HepG2 (cell line): ENCODE measurements at regions not wholly inside any gene's neighbourhood (a gene's known extent, or its start where the extent isn't known, plus 50 kb on each side); places are given as distances from the start of the nearest gene placed in this dataset.

Experiments
- ATAC-seq: fragments of 200-7000 bp; cut with Tn5 transposase; 3 replicates; pipeline ENCODE4 v1.9.1; 2020; ENCODE audit warnings: mild to moderate bottlenecking, moderate library complexity
- BruUV-seq: library from RNA; stranded (reverse); fragments of 400-500 nt; replicated peaks from 2 replicates; lab custom pipeline; 2021; lab: Mats Ljungman, UMichigan
- CTCF ChIA-PET: fragments of 300-600 bp; formaldehyde crosslinking; extraction: SDS; loops from one replicate; lab custom pipeline; 2021; ENCODE audit warnings: low total read pairs, inconsistent platforms, low intra/inter-chr PET ratio; lab: Yijun Ruan, JAX
- POLR2A ChIA-PET: fragments of 350-600 bp; sonication (Branson Sonifier 250); formaldehyde crosslinking; loops from one replicate; lab custom pipeline; 2020; ENCODE audit warnings: antibody characterized with exemption, inconsistent platforms; lab: Yijun Ruan, JAX
- DNase-seq: peaks from one replicate; pipeline ENCODE4 v3.0.0-alpha.2; 2015; ENCODE audit warnings: low spot score
- FAIRE-seq: peaks from 3 replicates; lab custom pipeline; 2011; peaks lifted over from hg19 to GRCh38; lab: Jason Lieb, UNC
- H2AFZ ChIP-seq: one replicate; pipeline ENCODE4 v1.6.1; 2011; ENCODE audit warnings: low read length, inconsistent platforms
- H3K27ac ChIP-seq: fragments of 300-600 bp; 3 replicates; pipeline ENCODE4 v1.8.0; 2011; ENCODE audit warnings: mixed run types, mild to moderate bottlenecking, mixed read lengths, low read length, inconsistent platforms; ENCODE audit not compliant: insufficient read depth; ENCODE audit errors: extremely low read length
- H3K27me3 ChIP-seq, 2 experiments: fragments of 200-600 bp in 1 of 2; 2 replicates in 1 of 2; 3 replicates in 1 of 2; pipeline versions ENCODE4 v1.6.0 to v1.8.0; 2011; ENCODE audit warnings: low read length in 2 of 2, mild to moderate bottlenecking in 2 of 2, moderate library complexity in 2 of 2, inconsistent platforms in 1 of 2; ENCODE audit not compliant: insufficient read depth in 2 of 2, control insufficient read depth in 1 of 2
- H3K36me3 ChIP-seq, 2 experiments: fragments of 200-600 bp in 1 of 2; replicated peaks in 1 of 2; 2 replicates in 1 of 2; 3 replicates in 1 of 2; pipeline versions ENCODE4 v1.5.1 to v1.8.0; 2011; ENCODE audit warnings: low read length in 2 of 2, inconsistent platforms in 1 of 2; ENCODE audit not compliant: insufficient read depth in 2 of 2, control insufficient read depth in 1 of 2
- H3K4me1 ChIP-seq: 2 replicates; pipeline ENCODE4 v1.5.1; 2012; ENCODE audit warnings: low read length, inconsistent platforms; ENCODE audit not compliant: insufficient read depth
- H3K4me2 ChIP-seq: 2 replicates; pipeline ENCODE4 v1.6.0; 2011; ENCODE audit warnings: low read depth, low read length, inconsistent platforms
- H3K4me3 ChIP-seq, 3 experiments: fragments of 200-600 bp in 1 of 3; sonication (generic), shearing (Covaris generic) in 1 of 3; replicated peaks in 1 of 3; 2 replicates each; pipeline ENCODE4 v1.5.1; 2011 to 2016; ENCODE audit warnings: low read length in 3 of 3, inconsistent platforms in 2 of 3, low read depth in 2 of 3, mild to moderate bottlenecking in 2 of 3, control low read depth in 1 of 3, mixed read lengths in 1 of 3; ENCODE audit not compliant: insufficient read depth in 1 of 3
- H3K79me2 ChIP-seq: one replicate; pipeline ENCODE4 v1.6.1; 2011; ENCODE audit warnings: low read length, inconsistent platforms; ENCODE audit not compliant: insufficient read depth
- H3K9ac ChIP-seq: 2 replicates; pipeline ENCODE4 v1.6.0; 2011; ENCODE audit warnings: mild to moderate bottlenecking, low read depth, low read length, inconsistent platforms; ENCODE audit not compliant: insufficient read depth
- H3K9me3 ChIP-seq: 2 replicates; pipeline ENCODE4 v1.5.1; 2012; ENCODE audit warnings: mild to moderate bottlenecking, low read length
- H4K20me1 ChIP-seq: 2 replicates; pipeline ENCODE4 v1.6.0; 2011; ENCODE audit warnings: inconsistent platforms, mild to moderate bottlenecking, low read length, moderate library complexity; ENCODE audit not compliant: insufficient read depth
- CTCF ChIP-seq: sonication (generic); formaldehyde crosslinking; IDR thresholded peaks from 2 replicates; pipeline ENCODE4 v1.5.0; 2020; ENCODE audit warnings: mild to moderate bottlenecking, missing genetic modification reagents, moderate library complexity
- FOSL2 ChIP-seq: sonication (generic); formaldehyde crosslinking; IDR thresholded peaks from 2 replicates; pipeline ENCODE4 v1.4.0; 2020; ENCODE audit warnings: missing genetic modification reagents
- NONO ChIP-seq, 2 experiments: fragments of 450-650 bp in 1 of 2; sonication (generic) in 1 of 2; formaldehyde crosslinking in 1 of 2; IDR thresholded peaks in 1 of 2; conservative IDR thresholded peaks in 1 of 2; 2 replicates each; pipeline versions ENCODE4 v1.6.1 to v1.8.0; 2017 to 2022; ENCODE audit warnings: mild to moderate bottlenecking in 1 of 2, missing genetic modification reagents in 1 of 2, moderate library complexity in 1 of 2
- RAD21 ChIP-seq: fragments of 450-650 bp; formaldehyde crosslinking; IDR thresholded peaks from 2 replicates; pipeline ENCODE4 v1.5.0; 2020; ENCODE audit warnings: mild to moderate bottlenecking
- RERE ChIP-seq: IDR thresholded peaks from 2 replicates; pipeline ENCODE4 v1.6.1; 2016; ENCODE audit warnings: low read depth, missing genetic modification reagents, missing compliant biosample characterization
- STAG1 ChIP-seq: sonication (generic); formaldehyde crosslinking; IDR thresholded peaks from 2 replicates; pipeline ENCODE4 v1.4.0; 2020; ENCODE audit warnings: missing genetic modification reagents
- XRCC5 ChIP-seq: fragments of 200-400 bp; formaldehyde crosslinking; optimal IDR thresholded peaks from 2 replicates; pipeline ENCODE3; 2017; ENCODE audit warnings: mild to moderate bottlenecking, low read length
- ZHX1 ChIP-seq: sonication (generic); formaldehyde crosslinking; IDR thresholded peaks from 2 replicates; pipeline ENCODE4 v1.8.1; 2022; ENCODE audit warnings: low read depth, mild to moderate bottlenecking, missing genetic modification reagents
- ZNF788 ChIP-seq: sonication (generic); formaldehyde crosslinking; IDR thresholded peaks from 2 replicates; pipeline ENCODE4 v1.5.0; 2020; ENCODE audit warnings: mild to moderate bottlenecking, missing genetic modification reagents, borderline replicate concordance
- WGBS: methylation state at CpG from one replicate; pipeline ENCODE4 v1.1.6; 2017; ENCODE audit warnings: low lambda C conversion rate; 5-methylcytosine and 5-hydroxymethylcytosine counted together
- in situ Hi-C: cut with HindIII; loops from 2 replicates; pipeline ENCODE4 v1.10.0; 2017; ENCODE audit warnings: low pct_unique_long_range_greater_than_20kb; ENCODE audit not compliant: extremely low pct_ligation_motif_present
- intact Hi-C: fragments of 100-400 bp; cut with micrococcal nuclease; formaldehyde crosslinking; loops from one replicate; pipeline ENCODE4 v1.10.0; 2022; ENCODE audit not compliant: unreplicated experiment

GRCh38 chr1:175887981-175888428 is 144.6 kb upstream of the TNR start:
- H3K4me3 ChIP-seq = no peak overlapping the region
- no peaks in the 10 kb centered on the region for H3K79me2 ChIP-seq
- CTCF ChIA-PET = interaction anchor here (0.8 to 1.2 kb wide), 2 partner anchors 185 to 733 kb away, joined by 3 read pairs; no protein-coding TSS in a partner anchor
- H3K27me3 ChIP-seq = peaks cover 2 to 4% of the 10 kb centered on the region in 2 experiments; a peak in 1 of 5 replicates
- no peaks in the 10 kb centered on the region for H3K9me3 ChIP-seq
- BruUV-seq = no TSS peak
- FAIRE-seq (no peak), ATAC-seq (peak; percentile 99), DNase-seq (peak; percentile 45)
- intact Hi-C loops (loop anchor here (5.0 kb wide), 1 partner anchor 516 kb away; no protein-coding TSS in a partner anchor), in situ Hi-C loops (loop anchor here (25.0 kb wide), 1 partner anchor 726 kb away; no protein-coding TSS in a partner anchor)
- H3K4me1 ChIP-seq = no peaks in the 10 kb centered on the region
- 74% methylated on average over 3 of the region's 17 CpGs for WGBS
- TF ChIP-seq NONO (IDR thresholded peaks at IDR 0.05) (no peak), NONO (CRISPR knock-in tag; conservative IDR thresholded peaks at IDR 0.05) (0 out of 2 replicates have a peak, but pooled peaks have one; percentile 24), RERE (CRISPR knock-in tag) (no peak), XRCC5 (peak; percentile 78), ZNF788 (CRISPR knock-in tag) (peak; percentile 31; the same call in 1 of the 2 replicates), ZHX1 (no peak), FOSL2 (CRISPR knock-in tag) (0 out of 2 replicates have a peak, but pooled peaks have one; percentile 10), RAD21 (CRISPR knock-in tag) (peak; percentile 68), CTCF (peak; percentile 85), STAG1 (CRISPR knock-in tag) (peak; percentile 83)
- H4K20me1 ChIP-seq = no peaks in the 10 kb centered on the region
- H3K9ac ChIP-seq = no peak overlapping the region
- no peak overlapping the region for H2AFZ ChIP-seq
- peak overlapping the region; percentile 29; the same call in 1 of the 2 replicates for H3K4me2 ChIP-seq
- H3K36me3 ChIP-seq = no peaks in the 10 kb centered on the region
- no peak overlapping the region for H3K27ac ChIP-seq
- POLR2A ChIA-PET = no interaction called here
